Fibroblast of peridontal ligament (primary cell): ENCODE measurements at regions not wholly inside any gene's neighbourhood (a gene's known extent, or its start where the extent isn't known, plus 50 kb on each side); places are given as distances from the start of the nearest gene placed in this dataset.

Experiments
- DNase-seq: peaks from one replicate; pipeline ENCODE4 v3.0.0-alpha.2; 2010; ENCODE audit errors: extremely low read depth

DNA sequence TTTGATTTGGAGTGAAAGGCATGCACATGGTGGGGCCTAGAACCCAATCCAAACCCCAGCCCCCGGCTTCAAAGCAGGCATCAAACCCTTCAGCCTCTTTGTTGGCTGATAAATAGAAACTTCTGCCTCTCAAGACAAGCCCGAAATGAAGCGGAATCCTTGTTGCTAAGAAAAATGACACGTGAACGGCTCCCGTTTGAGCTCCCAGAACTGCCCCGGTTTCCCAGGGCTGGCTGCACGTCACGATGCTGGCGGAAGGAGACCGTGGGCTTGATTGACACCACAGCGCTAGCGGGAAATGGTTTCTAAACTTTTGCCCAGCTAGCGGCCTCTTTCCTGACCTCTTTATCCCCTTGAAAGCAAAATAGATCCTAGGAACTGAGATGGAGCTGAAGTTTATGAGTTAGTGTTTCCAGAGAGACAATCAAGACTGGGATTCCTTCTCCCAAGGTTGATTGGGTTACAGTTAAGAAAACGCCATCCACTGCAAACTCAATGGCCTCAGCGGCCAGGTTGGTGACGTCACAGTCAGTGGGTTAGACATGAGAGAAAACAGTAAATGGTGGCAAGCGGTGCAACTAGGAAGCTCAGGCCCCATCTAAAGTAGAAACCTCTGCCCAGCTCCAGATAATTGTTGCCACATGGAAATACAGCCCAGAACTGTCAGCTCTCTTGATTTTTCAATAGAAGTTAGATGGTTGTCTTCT lies 117.0 kb downstream of the ANKRD60 start:
- no peak for DNase-seq

DNA sequence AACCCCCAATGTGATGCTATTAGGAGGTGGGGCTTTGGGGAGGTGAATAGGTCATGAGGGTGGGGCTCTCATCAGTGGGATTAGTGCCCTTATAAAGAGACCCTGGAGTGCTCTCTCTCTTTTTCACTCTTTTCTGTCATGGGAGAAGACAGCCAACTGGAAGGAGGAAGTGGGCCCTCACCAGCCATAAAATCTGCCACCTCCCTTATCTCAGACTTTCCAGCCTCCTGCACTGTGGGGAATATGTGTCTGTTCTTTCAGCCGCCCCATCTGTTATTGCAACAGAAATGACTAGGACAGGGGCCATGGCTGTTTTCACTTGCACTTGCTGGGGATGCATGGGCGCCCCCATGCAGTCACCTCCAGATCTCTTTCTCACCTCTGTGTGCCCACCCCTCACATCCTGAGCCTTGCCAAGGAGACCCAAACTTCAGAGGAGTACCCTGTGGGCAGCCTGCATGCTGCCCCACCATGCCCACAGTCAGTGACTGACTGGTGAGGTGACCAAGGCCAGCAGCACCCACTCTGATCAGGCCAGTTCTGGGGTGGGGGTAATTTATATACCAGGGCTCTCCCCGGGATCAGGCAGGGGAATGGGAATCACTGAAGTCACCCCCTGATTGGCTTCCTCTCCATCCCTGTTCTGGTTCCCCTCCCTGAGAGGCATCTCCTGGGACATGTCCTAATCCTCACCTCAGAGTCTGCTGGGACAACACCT lies 118.4 kb downstream of the ANKRD60 start:
- no peak for DNase-seq

DNA sequence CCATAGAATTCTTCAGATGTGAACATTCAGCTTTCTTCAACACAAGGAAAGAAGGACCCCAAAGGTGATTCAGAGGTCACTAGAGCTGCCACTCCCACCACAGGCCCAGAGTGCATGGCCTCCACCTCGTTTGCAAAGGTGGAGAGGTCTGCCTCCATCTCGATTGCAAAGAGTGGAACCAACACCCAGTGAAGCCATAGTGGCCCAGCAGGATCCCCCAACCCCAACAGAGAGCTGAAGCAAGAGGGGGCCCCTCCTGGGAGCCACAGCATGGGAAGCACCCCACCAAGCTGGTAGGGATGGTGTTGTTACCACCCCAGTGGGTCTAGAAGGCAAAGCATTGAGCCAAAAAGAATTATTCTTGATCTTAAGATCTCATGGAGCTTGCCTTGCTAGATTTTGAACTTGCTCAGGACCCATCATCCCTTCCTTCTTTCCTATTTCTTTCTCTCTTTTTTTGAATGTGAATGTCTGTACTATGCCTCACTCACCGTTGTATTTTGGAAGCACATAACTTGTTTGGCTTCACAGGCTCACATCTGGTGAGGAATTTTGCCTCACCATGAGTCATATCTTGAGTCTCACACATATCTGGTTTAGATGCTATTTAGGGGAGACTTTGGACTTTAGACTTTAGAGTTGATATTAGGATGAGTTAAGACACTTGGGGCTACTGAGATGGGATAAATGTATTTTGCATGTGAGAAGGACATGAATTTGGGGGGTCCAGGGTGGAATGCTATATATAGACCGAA lies 119.2 kb downstream of the ANKRD60 start:
- peak; percentile 88 for DNase-seq

DNA sequence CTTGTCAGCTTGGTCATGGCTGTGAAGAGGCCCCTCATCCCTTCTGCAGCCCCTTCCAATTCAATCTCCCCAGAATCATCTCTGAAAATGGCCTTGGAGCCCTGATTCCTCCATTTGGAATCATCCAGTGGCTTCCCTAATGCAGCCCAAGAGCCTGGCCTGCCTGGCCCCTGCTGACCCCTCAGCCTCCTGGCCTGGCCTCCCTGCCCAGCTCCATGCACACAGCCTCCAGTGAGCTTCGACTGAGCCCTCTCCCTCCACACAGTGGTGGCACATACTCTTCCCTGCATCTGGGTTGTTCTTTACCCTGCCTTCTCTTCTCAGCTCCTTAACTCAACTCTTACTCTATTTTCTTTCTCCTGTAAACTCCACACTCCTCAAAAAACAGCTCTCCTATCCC lies 120.9 kb downstream of the ANKRD60 start:
- DNase-seq, result no peak

DNA sequence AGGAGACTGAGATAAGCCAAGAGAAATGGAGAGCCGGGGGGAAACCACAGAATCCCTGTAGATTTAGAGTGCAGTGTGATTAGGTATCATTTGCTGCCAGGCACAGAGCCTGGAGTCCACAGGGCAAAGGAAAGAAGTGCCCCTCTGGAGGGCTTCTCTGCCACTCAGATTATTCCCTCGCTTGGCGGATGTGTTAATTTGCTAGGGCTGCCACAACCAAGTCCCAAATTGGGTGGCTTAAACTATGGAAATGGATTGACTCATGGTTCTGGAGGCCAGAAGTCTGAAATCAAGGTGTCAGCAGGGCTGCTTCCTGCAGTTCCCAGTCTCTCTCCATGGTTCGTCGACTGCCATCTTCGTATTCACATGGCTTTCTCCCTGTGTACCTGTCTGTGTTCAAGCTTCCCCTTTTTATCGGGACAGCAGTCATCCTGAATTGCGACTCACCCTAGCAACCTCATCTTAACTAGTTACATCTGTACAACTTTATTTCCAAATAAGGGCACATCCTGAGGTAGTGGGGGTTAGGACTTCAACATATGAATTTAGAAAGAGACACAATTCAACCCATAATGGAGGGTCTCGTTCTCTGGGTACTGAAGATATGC lies 122.2 kb downstream of the ANKRD60 start:
- DNase-seq, result peak; percentile 18

DNA sequence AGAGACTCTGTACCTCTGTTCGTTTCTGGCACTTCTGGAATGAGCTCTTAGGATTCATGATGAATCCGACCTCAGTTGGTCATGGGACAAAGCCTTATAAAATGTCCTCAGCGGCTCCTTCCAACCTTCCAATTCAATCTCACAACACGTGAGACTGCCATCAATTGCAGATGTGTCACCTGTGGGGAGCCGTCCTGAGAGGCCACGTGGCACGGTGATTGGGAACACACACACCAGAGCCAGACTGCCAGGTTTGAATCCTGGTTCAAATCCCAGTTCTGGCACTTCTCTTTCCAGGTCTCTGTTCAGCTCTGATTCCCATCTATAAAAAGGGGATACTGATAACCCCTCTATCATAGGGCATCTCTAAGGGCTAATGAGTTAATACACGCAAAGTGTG lies 124.5 kb downstream of the ANKRD60 start:
- no peak for DNase-seq

DNA sequence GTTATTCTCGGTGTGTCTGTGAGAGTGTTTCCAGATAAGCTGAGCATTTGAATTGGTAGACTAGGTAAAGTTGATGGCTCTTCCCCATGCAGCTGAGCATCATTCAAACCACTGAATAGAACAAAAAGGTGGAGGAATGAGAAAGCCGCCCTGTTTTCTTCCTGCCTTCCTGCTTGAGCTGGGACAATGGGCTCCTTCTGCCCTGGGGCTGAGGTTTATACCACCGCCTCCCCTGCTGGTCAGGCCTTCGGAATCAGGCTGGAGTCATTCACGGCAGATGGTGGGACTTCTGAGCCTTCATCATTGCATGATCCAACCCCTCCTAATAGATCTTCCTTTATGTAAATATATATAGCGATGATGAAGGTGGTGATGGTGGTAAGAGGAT lies 124.9 kb downstream of the ANKRD60 start:
- no peak for DNase-seq

DNA sequence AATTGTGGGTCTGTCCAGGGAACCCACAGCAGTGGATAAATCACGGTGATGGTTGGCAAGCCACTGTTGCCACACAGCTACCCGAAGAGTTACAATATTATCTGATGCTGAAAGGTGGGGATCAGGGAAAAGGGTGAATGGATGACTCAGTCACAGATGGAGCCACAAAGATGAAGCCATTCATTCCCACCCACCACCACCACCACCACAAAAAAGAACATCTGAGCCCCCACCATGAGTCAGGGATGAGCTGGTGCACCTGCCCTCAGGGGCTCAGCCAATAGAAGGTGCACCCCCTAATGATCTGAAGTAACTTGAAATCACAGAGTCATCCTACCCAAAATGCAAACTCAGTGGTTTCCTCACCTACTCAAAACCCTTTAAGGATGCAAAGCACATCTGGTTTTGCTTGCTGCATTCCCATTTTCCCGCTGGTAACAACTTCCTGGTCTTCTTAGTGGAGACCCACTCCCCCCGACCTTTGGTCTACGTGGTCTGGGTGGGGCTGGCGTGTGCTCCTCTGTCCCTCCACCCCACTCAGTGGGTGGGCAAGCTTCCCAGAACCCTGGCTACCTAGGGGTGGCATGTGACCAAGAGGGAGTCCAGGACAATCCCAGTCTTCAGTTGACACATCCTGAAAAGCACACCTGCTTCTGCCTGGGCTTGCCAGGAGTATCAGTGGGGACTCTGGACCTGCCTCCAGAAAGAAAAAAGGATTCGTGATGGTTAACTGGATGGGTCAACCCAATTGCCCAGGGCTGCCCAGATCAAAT lies 125.5 kb downstream of the ANKRD60 start:
- no peak for DNase-seq

DNA sequence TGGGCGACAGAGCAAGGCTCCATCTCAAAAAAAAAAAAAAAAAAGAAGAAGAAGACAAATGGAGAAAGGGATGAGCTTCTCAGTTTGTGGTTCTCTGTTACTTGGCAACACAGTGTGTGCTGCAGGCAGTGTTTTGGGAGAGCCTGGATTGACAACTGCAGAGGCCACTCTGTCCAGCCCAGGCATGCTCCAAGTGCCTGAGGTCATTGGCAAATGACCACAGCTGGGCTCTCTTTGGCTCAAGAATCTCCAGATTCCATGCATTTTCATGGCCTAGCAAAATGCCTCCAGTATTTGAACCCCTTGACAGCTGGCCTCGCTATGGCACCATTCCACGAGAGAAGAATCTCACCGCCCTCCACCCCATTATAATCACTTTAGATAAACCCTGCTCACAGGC lies 126.2 kb downstream of the ANKRD60 start:
- DNase-seq, result peak; percentile 42

DNA sequence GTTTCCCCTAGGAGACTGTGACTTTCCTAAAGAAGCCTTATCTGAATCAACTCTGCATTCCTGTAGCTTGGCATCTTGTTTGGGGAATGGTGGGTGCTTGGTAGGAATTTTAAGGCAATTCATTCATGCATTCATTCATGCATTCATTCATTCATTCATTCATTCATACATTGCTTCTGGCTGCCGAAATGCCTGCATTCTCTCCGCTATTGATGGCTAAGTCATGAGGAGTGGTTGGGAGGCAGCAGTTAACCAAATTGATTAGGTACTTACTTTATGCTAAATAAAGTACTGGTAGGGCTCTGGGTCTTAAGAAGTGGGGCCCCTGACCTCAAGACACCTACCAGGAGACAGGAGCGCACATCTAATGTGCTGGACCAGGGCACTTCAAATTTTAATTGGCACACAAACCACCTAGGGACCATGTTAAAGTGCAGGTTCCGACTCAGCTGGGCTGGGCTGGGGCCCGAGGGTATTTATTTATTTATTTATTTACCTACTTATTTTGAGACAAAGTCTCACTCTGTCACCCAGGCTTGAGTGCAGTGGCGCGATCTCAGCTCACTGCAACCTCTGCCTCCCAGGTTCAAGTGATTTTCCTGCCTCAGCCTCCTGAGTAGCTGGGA lies 127.6 kb downstream of the ANKRD60 start:
- no peak for DNase-seq

DNA sequence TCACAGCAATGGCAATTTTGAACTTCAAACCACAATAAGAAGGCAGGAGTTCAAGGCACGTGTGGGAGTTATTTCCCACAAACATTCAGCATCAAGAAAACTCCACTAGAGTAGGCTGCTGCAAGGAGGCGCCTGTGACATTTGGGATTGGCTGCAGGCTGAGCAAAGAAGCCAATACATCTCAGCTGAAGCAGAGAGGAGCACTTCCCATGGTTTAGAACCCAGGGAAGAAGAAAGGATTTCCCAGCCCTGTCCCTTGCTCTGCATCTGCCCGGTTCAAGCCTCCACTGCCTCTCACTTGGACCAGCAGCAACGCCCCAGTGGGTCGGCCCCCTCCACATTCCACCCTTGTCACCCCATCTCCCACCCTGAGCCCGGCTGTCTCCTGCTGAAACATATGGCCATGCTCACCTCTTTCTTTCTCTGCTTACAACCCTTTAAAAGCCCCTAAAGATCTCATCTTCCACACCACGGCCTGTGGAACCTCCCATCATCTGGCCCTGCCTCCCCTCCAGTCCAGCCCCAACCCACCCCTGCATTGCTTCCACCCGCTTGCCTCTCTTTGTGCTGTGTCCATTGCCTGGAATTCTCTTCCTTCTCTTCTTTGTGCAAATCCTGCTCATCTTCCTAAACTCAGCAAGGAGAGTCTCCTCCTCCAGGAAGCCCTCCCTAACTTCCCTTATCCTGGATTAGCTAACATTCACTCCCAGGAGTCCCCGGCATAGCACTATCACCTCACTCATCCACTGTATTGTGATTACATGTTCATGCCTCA lies 128.3 kb downstream of the ANKRD60 start:
- no peak for DNase-seq

DNA sequence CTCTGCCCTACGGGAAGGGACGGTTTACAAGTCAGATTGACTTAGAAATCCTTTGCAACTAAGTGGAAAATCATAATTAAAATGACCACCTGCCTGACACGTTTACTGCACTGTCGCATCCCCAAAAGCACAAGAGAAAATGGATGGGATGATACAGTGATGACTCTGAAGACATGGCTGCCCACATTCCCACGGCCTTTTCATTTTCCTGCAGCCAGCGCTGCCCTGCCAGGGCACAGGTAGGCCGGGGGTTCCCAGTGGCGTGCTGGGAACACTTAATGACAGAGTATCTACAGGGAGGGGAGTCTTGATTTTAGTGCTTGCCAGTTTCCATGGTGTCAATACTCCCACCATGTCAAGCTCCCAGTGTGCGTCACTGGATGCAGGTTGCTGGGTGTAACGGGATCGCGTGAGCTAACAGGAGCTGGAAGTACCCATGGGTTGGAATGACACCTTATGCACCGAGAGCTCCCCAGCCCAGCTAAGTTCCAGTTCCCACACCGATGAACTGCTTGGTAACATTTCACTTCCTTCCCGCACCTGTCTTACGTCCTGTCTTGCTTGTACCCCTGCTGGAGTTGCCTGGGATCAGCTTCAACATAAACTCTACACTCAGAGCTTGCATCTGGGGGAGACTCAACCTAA lies 129.0 kb downstream of the ANKRD60 start:
- no peak for DNase-seq

DNA sequence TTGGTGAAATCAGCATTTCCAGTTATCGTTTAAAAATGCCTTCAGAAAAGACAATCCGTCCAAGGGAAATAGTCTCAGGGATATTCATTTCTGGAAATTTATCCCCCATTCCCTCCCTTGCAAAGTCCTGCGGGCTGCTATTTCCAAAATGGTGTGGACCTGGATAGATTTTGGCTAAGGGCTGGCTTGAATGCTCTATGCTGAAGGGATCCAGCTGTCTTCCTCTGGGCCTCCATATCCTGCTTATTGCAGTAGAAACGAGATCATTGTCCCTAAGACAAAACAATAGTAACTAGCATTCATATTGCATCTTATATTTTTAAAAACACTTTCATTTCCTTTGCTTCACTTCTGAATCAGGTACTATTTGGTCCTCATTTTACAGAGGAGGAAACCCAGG lies 129.9 kb downstream of the ANKRD60 start:
- DNase-seq, result no peak

DNA sequence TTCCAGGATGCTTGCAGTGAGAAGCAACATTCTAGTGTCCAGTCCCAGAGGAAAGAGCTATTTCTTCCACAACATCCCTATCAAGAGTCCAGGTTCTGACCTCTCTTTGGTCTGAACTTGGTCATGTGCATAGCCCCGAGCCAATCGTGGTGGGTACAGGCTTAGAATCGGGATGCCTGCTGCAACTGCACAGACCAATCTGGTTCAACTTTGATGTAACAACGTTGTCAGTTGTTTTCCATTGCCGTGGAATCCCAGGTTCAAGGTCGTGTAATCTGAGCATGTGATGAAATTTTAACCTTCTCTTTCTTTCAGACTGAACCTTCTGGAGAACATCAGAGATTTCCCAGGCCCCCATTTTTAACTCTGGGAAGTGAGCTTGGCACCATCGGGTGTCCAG lies 130.5 kb downstream of the ANKRD60 start:
- no peak for DNase-seq

DNA sequence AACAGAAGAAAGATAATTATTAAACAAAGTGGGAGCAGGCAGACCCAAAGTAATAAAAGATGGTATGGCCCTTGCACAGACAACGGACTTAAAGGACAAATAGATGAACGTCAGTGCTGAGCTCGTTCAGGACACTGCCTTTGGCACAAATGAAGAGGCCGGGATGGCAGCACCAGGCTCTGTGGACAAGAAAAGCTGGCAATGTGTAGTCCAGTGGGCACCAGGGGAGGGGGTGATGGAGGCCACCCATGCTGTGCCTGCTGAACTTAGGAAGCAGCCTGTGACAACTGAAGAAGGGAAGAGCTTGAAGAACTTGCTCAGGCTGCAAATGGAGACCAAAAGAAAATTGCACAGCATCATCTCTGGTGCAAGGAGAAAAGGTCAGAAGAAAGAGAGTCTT lies 131.0 kb downstream of the ANKRD60 start:
- no peak for DNase-seq

DNA sequence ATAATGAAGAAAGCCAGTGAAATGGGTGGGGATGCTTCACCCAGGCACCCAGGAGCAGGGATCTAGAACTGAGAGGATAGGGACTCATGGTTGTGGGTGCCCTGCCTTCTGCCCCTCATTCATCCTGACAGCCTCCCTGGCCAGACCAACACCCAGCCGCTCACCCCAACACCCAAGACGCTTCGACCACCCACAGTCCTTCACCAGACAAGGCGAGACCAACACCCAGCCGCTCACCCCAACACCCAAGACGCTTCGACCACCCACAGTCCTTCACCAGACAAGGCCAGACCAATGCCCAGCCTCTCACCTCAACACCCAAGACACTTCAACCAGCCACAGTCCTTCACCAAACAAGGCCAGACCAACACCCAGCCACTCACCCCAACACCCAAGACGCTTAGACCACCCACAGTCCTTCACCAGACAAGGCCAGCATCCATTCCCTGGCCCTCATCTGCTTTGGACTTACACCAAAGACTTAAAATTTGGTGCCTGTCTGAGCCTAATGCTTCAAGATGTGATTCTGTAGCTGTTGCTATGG lies 131.5 kb downstream of the ANKRD60 start:
- no peak for DNase-seq

DNA sequence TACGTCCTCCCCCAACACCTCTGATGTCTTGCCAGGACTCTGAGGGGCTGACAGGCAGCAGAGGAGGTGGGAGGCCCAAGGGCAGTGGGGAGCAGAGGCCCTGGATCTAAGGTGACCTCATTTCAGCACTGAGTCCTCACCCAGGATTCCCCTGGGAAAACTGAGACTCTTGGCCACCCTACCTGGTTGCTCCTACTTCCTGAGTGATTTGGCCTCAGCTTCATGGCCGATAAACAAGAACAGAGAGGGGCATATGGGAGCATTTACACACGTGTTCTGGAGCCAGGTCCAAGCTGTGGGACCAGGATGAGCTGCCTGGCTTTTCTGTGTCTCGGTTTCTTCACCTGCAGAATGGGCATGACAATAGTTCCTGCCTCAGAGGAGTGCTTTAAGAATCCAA lies 133.8 kb downstream of the ANKRD60 start:
- no peak for DNase-seq

DNA sequence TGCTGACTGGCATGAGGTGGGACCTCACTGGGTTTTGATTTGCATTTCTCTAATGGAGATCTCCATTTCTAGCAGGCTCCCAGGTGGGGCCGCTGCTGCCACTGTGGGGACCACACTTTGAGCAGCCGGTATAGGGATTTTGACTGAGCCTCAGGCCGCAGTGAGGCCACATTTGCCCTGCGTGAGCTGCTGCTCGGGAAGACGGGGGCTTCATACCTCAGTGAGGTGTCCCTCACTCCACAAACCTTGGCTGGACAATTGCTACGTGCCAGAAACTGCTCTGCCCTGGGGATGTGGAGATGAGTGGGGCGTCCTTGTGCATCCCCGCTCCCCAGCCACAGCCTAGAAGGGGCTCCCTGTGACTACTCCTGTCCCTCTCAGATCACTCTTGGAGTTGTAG lies 134.3 kb downstream of the ANKRD60 start:
- no peak for DNase-seq

DNA sequence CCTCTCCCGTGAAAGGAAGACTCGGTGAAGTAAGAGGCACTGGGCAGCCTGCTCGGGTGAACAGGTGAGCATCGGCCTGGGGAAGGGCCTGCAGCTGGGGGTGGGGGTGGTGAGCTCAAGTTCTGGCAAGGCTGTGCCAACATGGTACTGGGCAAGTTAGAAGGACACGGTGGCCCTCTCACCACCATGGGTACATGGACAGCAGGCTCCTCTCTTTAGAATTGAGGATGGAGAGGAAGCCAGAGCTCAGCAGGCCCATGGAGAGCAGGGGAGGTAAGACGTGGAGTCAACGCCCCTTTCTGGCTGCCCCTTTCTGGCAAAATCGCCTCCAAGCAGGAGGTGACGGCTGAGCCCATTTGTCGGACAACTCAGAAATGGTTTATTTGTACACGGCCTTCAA lies 135.6 kb downstream of the ANKRD60 start:
- no peak for DNase-seq

DNA sequence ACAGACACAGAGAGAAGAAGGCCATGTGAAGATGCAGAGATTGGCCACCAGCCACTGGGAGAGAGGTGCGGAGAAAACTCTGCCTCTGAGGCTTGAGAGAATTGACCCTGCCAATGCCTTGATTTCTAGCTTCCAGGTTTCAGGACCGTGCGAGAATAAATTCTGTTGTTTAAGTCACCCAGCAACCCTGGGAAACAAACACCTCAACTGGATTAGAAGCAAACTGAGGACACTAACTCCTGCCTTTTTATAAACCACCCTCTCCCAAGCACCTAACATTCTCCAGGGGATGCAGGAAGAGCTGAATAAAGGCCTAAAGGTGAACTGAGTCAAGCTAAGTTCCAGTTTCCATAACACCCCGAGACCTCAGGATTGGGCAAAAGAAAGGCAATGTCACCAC lies 136.1 kb downstream of the ANKRD60 start:
- DNase-seq, result no peak
